Right ventricle myocardium superior (tissue), 1 donor: ENCODE measurements at regions not wholly inside any gene's neighbourhood (a gene's known extent, or its start where the extent isn't known, plus 50 kb on each side); places are given as distances from the start of the nearest gene placed in this dataset.

Source experiments
- ATAC-seq: fragments of 200-7000 bp; cut with Tn5 transposase; one replicate; pipeline ENCODE4 v1.9.1; 2020; ENCODE audit warnings: mild to moderate bottlenecking; ENCODE audit not compliant: poor library complexity
- DNase-seq: peaks from one replicate; pipeline ENCODE4 v3.0.0-alpha.2; 2020
- intact Hi-C: fragments of 100-400 bp; cut with DNase I; formaldehyde crosslinking; loops from one replicate; pipeline ENCODE4 v1.11.2; 2022
- donor health status: DM: no; HTN: yes; CAD: no; lungs with severe emphysema.

- DNase-seq (no peak), ATAC-seq (no peak)
- intact Hi-C loops, result no loop called here
Measured at GRCh38 chr5:98497418-98497817, 276.0 kb upstream of the RGMB start.

GRCh38 chr5:98498028-98498427 lies 275.4 kb upstream of the RGMB start:
- intact Hi-C loops, result no loop called here
- ATAC-seq, result no peak
- DNase-seq, result no peak

- intact Hi-C loops, result no loop called here
- ATAC-seq (no peak), DNase-seq (no peak)
Measured at GRCh38 chr5:98499892-98500291, 273.6 kb upstream of the RGMB start.

GRCh38 chr5:98500811-98501210 lies 272.7 kb upstream of the RGMB start:
- no peak for DNase-seq
- no peak for ATAC-seq
- intact Hi-C loops, result no loop called here

GRCh38 chr5:98503616-98504015 lies 269.8 kb upstream of the RGMB start:
- DNase-seq (no peak), ATAC-seq (no peak)
- intact Hi-C loops, result no loop called here

GRCh38 chr5:98504505-98504904 lies 269.0 kb upstream of the RGMB start:
- intact Hi-C loops, result no loop called here
- ATAC-seq, result no peak
- no peak for DNase-seq

- intact Hi-C loops, result no loop called here
- DNase-seq (no peak), ATAC-seq (peak; percentile 38)
Measured at GRCh38 chr5:98510143-98510985, 263.1 kb upstream of the RGMB start.

- no peak for ATAC-seq
- DNase-seq, result no peak
Measured at GRCh38 chr5:98513380-98513779, 260.1 kb upstream of the RGMB start.

GRCh38 chr5:98514215-98514614 lies 259.2 kb upstream of the RGMB start:
- no peak for ATAC-seq
- no peak for DNase-seq
- intact Hi-C loops, result no loop called here

More at GRCh38 chr5:98513380-98513779, 260.1 kb upstream of the RGMB start:
- intact Hi-C loops, result no loop called here

- no peak for ATAC-seq
- DNase-seq, result no peak
- intact Hi-C loops, result no loop called here
Measured at GRCh38 chr5:98516701-98517100, 256.8 kb upstream of the RGMB start.

GRCh38 chr5:98517560-98518366 lies 255.7 kb upstream of the RGMB start:
- DNase-seq (no peak), ATAC-seq (no peak)
- intact Hi-C loops, result no loop called here

- intact Hi-C loops, result no loop called here
- ATAC-seq (no peak), DNase-seq (no peak)
Measured at GRCh38 chr5:98518754-98519153, 254.7 kb upstream of the RGMB start.

- intact Hi-C loops, result no loop called here
- ATAC-seq, result no peak
- DNase-seq, result no peak
Measured at GRCh38 chr5:98519571-98519970, 253.9 kb upstream of the RGMB start.

- ATAC-seq (no peak), DNase-seq (no peak)
- intact Hi-C loops, result no loop called here
Measured at GRCh38 chr5:98521821-98522220, 251.6 kb upstream of the RGMB start.

GRCh38 chr5:98524773-98525172 lies 248.7 kb upstream of the RGMB start:
- intact Hi-C loops, result no loop called here
- DNase-seq, result no peak
- ATAC-seq, result no peak

GRCh38 chr5:98527846-98528245 lies 245.6 kb upstream of the RGMB start:
- no peak for ATAC-seq

GRCh38 chr5:98529321-98529720 lies 244.1 kb upstream of the RGMB start:
- intact Hi-C loops, result no loop called here
- ATAC-seq (no peak), DNase-seq (no peak)

More at GRCh38 chr5:98527846-98528245, 245.6 kb upstream of the RGMB start:
- DNase-seq, result no peak
- intact Hi-C loops, result no loop called here

- intact Hi-C loops, result no loop called here
- no peak for ATAC-seq
- no peak for DNase-seq
Measured at GRCh38 chr5:98530224-98530623, 243.2 kb upstream of the RGMB start.

- DNase-seq (no peak), ATAC-seq (no peak)
- intact Hi-C loops, result no loop called here
Measured at GRCh38 chr5:98535901-98536300, 237.6 kb upstream of the RGMB start.

- intact Hi-C loops, result no loop called here
- DNase-seq, result no peak
Measured at GRCh38 chr5:98540056-98540455, 233.4 kb upstream of the RGMB start.

More at GRCh38 chr5:98540056-98540455, 233.4 kb upstream of the RGMB start:
- no peak for ATAC-seq
